ENCODE measurements at regions not wholly inside any gene's neighbourhood (a gene's known extent, or its start where the extent isn't known, plus 50 kb on each side); places are given as distances from the start of the nearest gene placed in this dataset.
"Not testable (repeated sequence)": the region's sequence is repeated elsewhere in the genome, so short reads cannot be mapped to it uniquely, and the experiment has no call there.

- DNase-seq (ENCODE audit: extremely low read depth, low read depth), result no peak
Measured at GRCh38 chr19:28319918-28320317, 893.0 kb downstream of the UQCRFS1 start.

- no peak for DNase-seq (ENCODE audit: extremely low read depth, low read depth)
Measured at GRCh38 chr19:28319227-28319626, 893.7 kb downstream of the UQCRFS1 start.

GRCh38 chr19:28318469-28319179 lies 894.3 kb downstream of the UQCRFS1 start:
- DNase-seq (ENCODE audit: extremely low read depth, low read depth), result no peak

- DNase-seq (ENCODE audit: extremely low read depth, low read depth), result no peak
Measured at GRCh38 chr19:28316464-28316863, 896.5 kb downstream of the UQCRFS1 start.

GRCh38 chr19:28314756-28315155 lies 898.2 kb downstream of the UQCRFS1 start:
- DNase-seq (ENCODE audit: extremely low read depth, low read depth), result no peak

GRCh38 chr19:28314287-28314686 lies 898.7 kb downstream of the UQCRFS1 start:
- DNase-seq (ENCODE audit: extremely low read depth, low read depth), result no peak

GRCh38 chr19:28313633-28314032 lies 899.3 kb downstream of the UQCRFS1 start:
- DNase-seq (ENCODE audit: extremely low read depth, low read depth), result no peak

- DNase-seq (ENCODE audit: extremely low read depth, low read depth), result no peak
Measured at GRCh38 chr19:28312269-28312668, 900.7 kb downstream of the UQCRFS1 start.

- not testable (repeated sequence) for DNase-seq (ENCODE audit: extremely low read depth, low read depth)
Measured at GRCh38 chr19:28310829-28311228, 902.1 kb downstream of the UQCRFS1 start.

- DNase-seq (ENCODE audit: extremely low read depth, low read depth), result no peak
Measured at GRCh38 chr19:28309070-28309469, 903.9 kb downstream of the UQCRFS1 start.

- no peak for DNase-seq (ENCODE audit: extremely low read depth, low read depth)
Measured at GRCh38 chr19:28307963-28308362, 905.0 kb downstream of the UQCRFS1 start.

GRCh38 chr19:28307487-28307886 lies 905.5 kb downstream of the UQCRFS1 start:
- no peak for DNase-seq (ENCODE audit: extremely low read depth, low read depth)

GRCh38 chr19:28305513-28305912 lies 907.4 kb downstream of the UQCRFS1 start:
- no peak for DNase-seq (ENCODE audit: extremely low read depth, low read depth)

- no peak for DNase-seq (ENCODE audit: extremely low read depth, low read depth)
Measured at GRCh38 chr19:28303502-28303901, 909.4 kb downstream of the UQCRFS1 start.

GRCh38 chr19:28301961-28302360 lies 911.0 kb downstream of the UQCRFS1 start:
- DNase-seq (ENCODE audit: extremely low read depth, low read depth), result no peak

GRCh38 chr19:28301463-28301862 lies 911.5 kb downstream of the UQCRFS1 start:
- no peak for DNase-seq (ENCODE audit: extremely low read depth, low read depth)

- no peak for DNase-seq (ENCODE audit: extremely low read depth, low read depth)
Measured at GRCh38 chr19:28299649-28300048, 913.3 kb downstream of the UQCRFS1 start.

GRCh38 chr19:28297586-28298157 lies 915.3 kb downstream of the UQCRFS1 start:
- no peak for DNase-seq (ENCODE audit: extremely low read depth, low read depth)

GRCh38 chr19:28297036-28297435 lies 915.9 kb downstream of the UQCRFS1 start:
- no peak for DNase-seq (ENCODE audit: extremely low read depth, low read depth)

- no peak for DNase-seq (ENCODE audit: extremely low read depth, low read depth)
Measured at GRCh38 chr19:28296506-28296905, 916.4 kb downstream of the UQCRFS1 start.

- DNase-seq (ENCODE audit: extremely low read depth, low read depth), result not testable (repeated sequence)
Measured at GRCh38 chr19:28294975-28295374, 918.0 kb downstream of the UQCRFS1 start.

GRCh38 chr19:28294395-28294794 lies 918.6 kb downstream of the UQCRFS1 start:
- DNase-seq (ENCODE audit: extremely low read depth, low read depth), result no peak

- no peak for DNase-seq (ENCODE audit: extremely low read depth, low read depth)
Measured at GRCh38 chr19:28293685-28294084, 919.3 kb downstream of the UQCRFS1 start.
